ENCODE measurements at regions not wholly inside any gene's neighbourhood (a gene's known extent, or its start where the extent isn't known, plus 50 kb on each side); places are given as distances from the start of the nearest gene placed in this dataset.

GRCh38 chr5:168015506-168015905, 275.9 kb upstream of the WWC1 start:
- Histone ChIP-seq H3K27ac (ENCODE audit: low read depth, low read length) (no peak overlapping the region), H3K9ac (ENCODE audit: low read depth in 1 of 3, low read length in 3 of 3) (no peak overlapping the region), H3K4me3 (ENCODE audit: low read length in 3 of 3) (no peak overlapping the region), H3K27me3 (ENCODE audit: control insufficient read depth in 3 of 3, insufficient read depth in 3 of 3, low read length in 3 of 3) (no peaks in the 10 kb centered on the region), H3K9me3 (ENCODE audit: control insufficient read depth in 3 of 3, low read length in 3 of 3) (no peaks in the 10 kb centered on the region), H3K36me3 (ENCODE audit: control insufficient read depth in 3 of 3, insufficient read depth in 3 of 3, low read length in 3 of 3) (no peaks in the 10 kb centered on the region), H3K4me1 (ENCODE audit: control insufficient read depth in 3 of 3, insufficient read depth in 3 of 3, low read length in 3 of 3) (no peaks in the 10 kb centered on the region)

- H3K9me3 ChIP-seq (ENCODE audit: control insufficient read depth in 3 of 3, low read length in 3 of 3), result no peaks in the 10 kb centered on the region
- H3K36me3 ChIP-seq (ENCODE audit: control insufficient read depth in 3 of 3, insufficient read depth in 3 of 3, low read length in 3 of 3), result no peaks in the 10 kb centered on the region
- no peak overlapping the region for H3K27ac ChIP-seq (ENCODE audit: low read depth, low read length)
- H3K4me1 ChIP-seq (ENCODE audit: control insufficient read depth in 3 of 3, insufficient read depth in 3 of 3, low read length in 3 of 3), result no peaks in the 10 kb centered on the region
- peaks cover 0 to under 1% (median 0%) of the 10 kb centered on the region in 3 donors for H3K27me3 ChIP-seq (ENCODE audit: control insufficient read depth in 3 of 3, insufficient read depth in 3 of 3, low read length in 3 of 3)
- no peak overlapping the region for H3K4me3 ChIP-seq (ENCODE audit: low read length in 3 of 3)
- no peak overlapping the region for H3K9ac ChIP-seq (ENCODE audit: low read depth in 1 of 3, low read length in 3 of 3)
Measured at GRCh38 chr5:168017313-168017712, 274.1 kb upstream of the WWC1 start.

GRCh38 chr5:168019143-168019542, 272.3 kb upstream of the WWC1 start:
- Histone ChIP-seq H3K27me3 (ENCODE audit: control insufficient read depth in 3 of 3, insufficient read depth in 3 of 3, low read length in 3 of 3) (peaks cover 0 to 12% (median 0%) of the 10 kb centered on the region in 3 donors), H3K36me3 (ENCODE audit: control insufficient read depth in 3 of 3, insufficient read depth in 3 of 3, low read length in 3 of 3) (no peaks in the 10 kb centered on the region), H3K27ac (ENCODE audit: low read depth, low read length) (no peak overlapping the region), H3K4me3 (ENCODE audit: low read length in 3 of 3) (no peak overlapping the region), H3K9ac (ENCODE audit: low read depth in 1 of 3, low read length in 3 of 3) (no peak overlapping the region), H3K4me1 (ENCODE audit: control insufficient read depth in 3 of 3, insufficient read depth in 3 of 3, low read length in 3 of 3) (no peaks in the 10 kb centered on the region), H3K9me3 (ENCODE audit: control insufficient read depth in 3 of 3, low read length in 3 of 3) (no peaks in the 10 kb centered on the region)

GRCh38 chr5:168020542-168021294, 270.7 kb upstream of the WWC1 start:
- no peak overlapping the region for H3K9ac ChIP-seq (ENCODE audit: low read depth in 1 of 3, low read length in 3 of 3)
- H3K36me3 ChIP-seq (ENCODE audit: control insufficient read depth in 3 of 3, insufficient read depth in 3 of 3, low read length in 3 of 3), result no peaks in the 10 kb centered on the region
- no peaks in the 10 kb centered on the region for H3K9me3 ChIP-seq (ENCODE audit: control insufficient read depth in 3 of 3, low read length in 3 of 3)
- H3K4me3 ChIP-seq (ENCODE audit: low read length in 3 of 3), result no peak overlapping the region
- H3K4me1 ChIP-seq (ENCODE audit: control insufficient read depth in 3 of 3, insufficient read depth in 3 of 3, low read length in 3 of 3), result no peaks in the 10 kb centered on the region
- H3K27ac ChIP-seq (ENCODE audit: low read depth, low read length), result no peak overlapping the region
- peaks cover 0 to 12% (median 0%) of the 10 kb centered on the region in 3 donors for H3K27me3 ChIP-seq (ENCODE audit: control insufficient read depth in 3 of 3, insufficient read depth in 3 of 3, low read length in 3 of 3)

- Histone ChIP-seq H3K36me3 (ENCODE audit: control insufficient read depth in 3 of 3, insufficient read depth in 3 of 3, low read length in 3 of 3) (no peaks in the 10 kb centered on the region), H3K27ac (ENCODE audit: low read depth, low read length) (no peak overlapping the region), H3K4me3 (ENCODE audit: low read length in 3 of 3) (no peak overlapping the region), H3K9me3 (ENCODE audit: control insufficient read depth in 3 of 3, low read length in 3 of 3) (no peaks in the 10 kb centered on the region), H3K4me1 (ENCODE audit: control insufficient read depth in 3 of 3, insufficient read depth in 3 of 3, low read length in 3 of 3) (no peaks in the 10 kb centered on the region), H3K27me3 (ENCODE audit: control insufficient read depth in 3 of 3, insufficient read depth in 3 of 3, low read length in 3 of 3) (peaks cover 0 to 12% (median 0%) of the 10 kb centered on the region in 3 donors), H3K9ac (ENCODE audit: low read depth in 1 of 3, low read length in 3 of 3) (no peak overlapping the region)
Measured at GRCh38 chr5:168022446-168023169, 268.8 kb upstream of the WWC1 start.

GRCh38 chr5:168023191-168023590, 268.3 kb upstream of the WWC1 start:
- Histone ChIP-seq H3K27me3 (ENCODE audit: control insufficient read depth in 3 of 3, insufficient read depth in 3 of 3, low read length in 3 of 3) (peaks cover 0 to 12% (median 0%) of the 10 kb centered on the region in 3 donors), H3K36me3 (ENCODE audit: control insufficient read depth in 3 of 3, insufficient read depth in 3 of 3, low read length in 3 of 3) (no peaks in the 10 kb centered on the region), H3K9me3 (ENCODE audit: control insufficient read depth in 3 of 3, low read length in 3 of 3) (peaks cover 0 to 3% (median 0%) of the 10 kb centered on the region in 3 donors), H3K9ac (ENCODE audit: low read depth in 1 of 3, low read length in 3 of 3) (no peak overlapping the region), H3K4me3 (ENCODE audit: low read length in 3 of 3) (no peak overlapping the region), H3K4me1 (ENCODE audit: control insufficient read depth in 3 of 3, insufficient read depth in 3 of 3, low read length in 3 of 3) (no peaks in the 10 kb centered on the region), H3K27ac (ENCODE audit: low read depth, low read length) (no peak overlapping the region)

GRCh38 chr5:168024306-168024705, 267.1 kb upstream of the WWC1 start:
- Histone ChIP-seq H3K27me3 (ENCODE audit: control insufficient read depth in 3 of 3, insufficient read depth in 3 of 3, low read length in 3 of 3) (peaks cover 0 to 12% (median 0%) of the 10 kb centered on the region in 3 donors), H3K4me1 (ENCODE audit: control insufficient read depth in 3 of 3, insufficient read depth in 3 of 3, low read length in 3 of 3) (no peaks in the 10 kb centered on the region), H3K9me3 (ENCODE audit: control insufficient read depth in 3 of 3, low read length in 3 of 3) (peaks cover 0 to 3% (median 0%) of the 10 kb centered on the region in 3 donors), H3K27ac (ENCODE audit: low read depth, low read length) (no peak overlapping the region), H3K4me3 (ENCODE audit: low read length in 3 of 3) (no peak overlapping the region), H3K36me3 (ENCODE audit: control insufficient read depth in 3 of 3, insufficient read depth in 3 of 3, low read length in 3 of 3) (no peaks in the 10 kb centered on the region), H3K9ac (ENCODE audit: low read depth in 1 of 3, low read length in 3 of 3) (no peak overlapping the region)

GRCh38 chr5:168027007-168027406, 264.4 kb upstream of the WWC1 start:
- no peak overlapping the region for H3K27ac ChIP-seq (ENCODE audit: low read depth, low read length)
- H3K4me1 ChIP-seq (ENCODE audit: control insufficient read depth in 3 of 3, insufficient read depth in 3 of 3, low read length in 3 of 3), result no peaks in the 10 kb centered on the region

GRCh38 chr5:168030912-168031311, 260.5 kb upstream of the WWC1 start:
- H3K9me3 ChIP-seq (ENCODE audit: control insufficient read depth in 3 of 3, low read length in 3 of 3), result peaks cover 0 to 3% (median 0%) of the 10 kb centered on the region in 3 donors
- no peak overlapping the region for H3K4me3 ChIP-seq (ENCODE audit: low read length in 3 of 3)
- H3K27me3 ChIP-seq (ENCODE audit: control insufficient read depth in 3 of 3, insufficient read depth in 3 of 3, low read length in 3 of 3), result peaks cover 0 to 8% (median 0%) of the 10 kb centered on the region in 3 donors
- no peaks in the 10 kb centered on the region for H3K4me1 ChIP-seq (ENCODE audit: control insufficient read depth in 3 of 3, insufficient read depth in 3 of 3, low read length in 3 of 3)
- H3K36me3 ChIP-seq (ENCODE audit: control insufficient read depth in 3 of 3, insufficient read depth in 3 of 3, low read length in 3 of 3), result no peaks in the 10 kb centered on the region
- no peak overlapping the region for H3K9ac ChIP-seq (ENCODE audit: low read depth in 1 of 3, low read length in 3 of 3)
- H3K27ac ChIP-seq (ENCODE audit: low read depth, low read length), result no peak overlapping the region

More at GRCh38 chr5:168027007-168027406, 264.4 kb upstream of the WWC1 start:
- Histone ChIP-seq H3K27me3 (ENCODE audit: control insufficient read depth in 3 of 3, insufficient read depth in 3 of 3, low read length in 3 of 3) (peaks cover 0 to 14% (median 0%) of the 10 kb centered on the region in 3 donors), H3K9ac (ENCODE audit: low read depth in 1 of 3, low read length in 3 of 3) (no peak overlapping the region), H3K36me3 (ENCODE audit: control insufficient read depth in 3 of 3, insufficient read depth in 3 of 3, low read length in 3 of 3) (no peaks in the 10 kb centered on the region), H3K9me3 (ENCODE audit: control insufficient read depth in 3 of 3, low read length in 3 of 3) (peaks cover 0 to 3% (median 0%) of the 10 kb centered on the region in 3 donors), H3K4me3 (ENCODE audit: low read length in 3 of 3) (no peak overlapping the region)

- Histone ChIP-seq H3K27me3 (ENCODE audit: control insufficient read depth in 3 of 3, insufficient read depth in 3 of 3, low read length in 3 of 3) (peaks cover 0 to 8% (median 0%) of the 10 kb centered on the region in 3 donors), H3K36me3 (ENCODE audit: control insufficient read depth in 3 of 3, insufficient read depth in 3 of 3, low read length in 3 of 3) (no peaks in the 10 kb centered on the region), H3K4me3 (ENCODE audit: low read length in 3 of 3) (no peak overlapping the region), H3K9me3 (ENCODE audit: control insufficient read depth in 3 of 3, low read length in 3 of 3) (peaks cover 0 to 3% (median 0%) of the 10 kb centered on the region in 3 donors), H3K4me1 (ENCODE audit: control insufficient read depth in 3 of 3, insufficient read depth in 3 of 3, low read length in 3 of 3) (no peaks in the 10 kb centered on the region), H3K27ac (ENCODE audit: low read depth, low read length) (no peak overlapping the region), H3K9ac (ENCODE audit: low read depth in 1 of 3, low read length in 3 of 3) (no peak overlapping the region)
Measured at GRCh38 chr5:168031614-168032013, 259.8 kb upstream of the WWC1 start.

All from skeletal muscle tissue (tissue), 3 donors.